B cell (primary cell): ENCODE measurements at regions not wholly inside any gene's neighbourhood (a gene's known extent, or its start where the extent isn't known, plus 50 kb on each side); places are given as distances from the start of the nearest gene placed in this dataset.
"Not testable (repeated sequence)": the region's sequence is repeated elsewhere in the genome, so short reads cannot be mapped to it uniquely, and the experiment has no call there.

Experiments
- CTCF ChIP-seq: fragments of 200-600 bp; IDR thresholded peaks from one replicate; pipeline ENCODE4 v1.8.0; 2022; ENCODE audit warnings: antibody characterized with exemption, mild to moderate bottlenecking
- EZH2 ChIP-seq: IDR thresholded peaks from 2 replicates; pipeline ENCODE4 v1.6.1; 2012; ENCODE audit warnings: borderline replicate concordance, low read depth, mild to moderate bottlenecking, moderate library complexity, low read length; ENCODE audit not compliant: insufficient read depth, poor library complexity, severe bottlenecking

- TF ChIP-seq CTCF, EZH2: not testable (repeated sequence)
These were observed 764.5 kb upstream of the CDH6 start for GRCh38 chr5:30428866-30429407.
